GM23248 (cell line): ENCODE measurements at regions not wholly inside any gene's neighbourhood (a gene's known extent, or its start where the extent isn't known, plus 50 kb on each side); places are given as distances from the start of the nearest gene placed in this dataset.

ENCODE experiments used
- DNase-seq: peaks from one replicate; pipeline ENCODE4 v3.0.0-alpha.2; 2015
- H2AFZ ChIP-seq: fragments of 200-600 bp; sonication (generic); 2 replicates; pipeline ENCODE4 v1.6.1; 2016; ENCODE audit warnings: antibody characterized with exemption
- H3F3A ChIP-seq: fragments of 200-600 bp; sonication (generic); 2 replicates; pipeline ENCODE4 v1.6.1; 2016; ENCODE audit warnings: mild to moderate bottlenecking, antibody characterized with exemption, mixed run types; ENCODE audit not compliant: insufficient read depth
- H3K27ac ChIP-seq: fragments of 200-600 bp; sonication (generic); 2 replicates; pipeline ENCODE4 v1.5.1; 2016; ENCODE audit warnings: mild to moderate bottlenecking
- H3K27me3 ChIP-seq: fragments of 200-600 bp; sonication (generic); replicated peaks from 2 replicates; pipeline ENCODE4 v1.6.1; 2016; ENCODE audit warnings: mild to moderate bottlenecking; ENCODE audit not compliant: insufficient read depth
- H3K36me3 ChIP-seq: fragments of 200-600 bp; sonication (generic); 2 replicates; pipeline ENCODE4 v1.6.1; 2016; ENCODE audit warnings: low read depth, mild to moderate bottlenecking
- H3K4me1 ChIP-seq: fragments of 200-600 bp; sonication (generic); 2 replicates; pipeline ENCODE4 v1.6.1; 2016; ENCODE audit warnings: mild to moderate bottlenecking; ENCODE audit not compliant: insufficient read depth
- H3K4me2 ChIP-seq: fragments of 200-600 bp; sonication (generic); one replicate; pipeline ENCODE4 v1.6.1; 2016; ENCODE audit warnings: mild to moderate bottlenecking; ENCODE audit not compliant: unreplicated experiment
- H3K4me3 ChIP-seq: fragments of 200-600 bp; sonication (generic); 2 replicates; pipeline ENCODE4 v1.5.1; 2016; ENCODE audit warnings: mild to moderate bottlenecking
- H3K79me2 ChIP-seq: fragments of 200-600 bp; sonication (generic); 2 replicates; pipeline ENCODE4 v1.6.1; 2016; ENCODE audit warnings: mild to moderate bottlenecking; ENCODE audit not compliant: insufficient read depth
- H3K9ac ChIP-seq: fragments of 200-600 bp; sonication (generic); 2 replicates; pipeline ENCODE4 v1.6.1; 2016; ENCODE audit warnings: mild to moderate bottlenecking
- H3K9me2 ChIP-seq: fragments of 200-600 bp; sonication (generic); 2 replicates; pipeline ENCODE4 v1.6.1; 2016; ENCODE audit warnings: mixed run types, mild to moderate bottlenecking, moderate library complexity; ENCODE audit not compliant: insufficient read depth
- H3K9me3 ChIP-seq: fragments of 200-600 bp; sonication (generic); one replicate; pipeline ENCODE4 v1.6.1; 2017; ENCODE audit warnings: low read depth
- H4K20me1 ChIP-seq: fragments of 200-600 bp; sonication (generic); 2 replicates; pipeline ENCODE4 v1.6.0; 2016; ENCODE audit not compliant: insufficient read depth
- EZH2 ChIP-seq: fragments of 200-600 bp; sonication (generic); IDR thresholded peaks from 2 replicates; pipeline ENCODE4 v1.6.1; 2018; ENCODE audit warnings: antibody characterized with exemption, mild to moderate bottlenecking; ENCODE audit not compliant: insufficient read depth, poor library complexity, severe bottlenecking
- EZH2phosphoT487 ChIP-seq: fragments of 200-600 bp; sonication (generic); IDR thresholded peaks from 2 replicates; pipeline ENCODE4 v1.6.1; 2018; ENCODE audit warnings: antibody characterized with exemption, moderate library complexity, mild to moderate bottlenecking, low read depth; ENCODE audit not compliant: insufficient read depth
- WGBS, 2 experiments: methylation state at CpG; one replicate each; pipeline ENCODE4 v1.1.6; 2015 to 2017; ENCODE audit warnings: low lambda C conversion rate in 2 of 2, low coverage in 1 of 2; ENCODE audit errors: missing lambda C conversion rate in 2 of 2; 5-methylcytosine and 5-hydroxymethylcytosine counted together
- in situ Hi-C: fragments of 300-500 bp; cut with MboI; formaldehyde crosslinking; loops from 2 replicates; pipeline ENCODE4 v1.15.0; 2020

DNA sequence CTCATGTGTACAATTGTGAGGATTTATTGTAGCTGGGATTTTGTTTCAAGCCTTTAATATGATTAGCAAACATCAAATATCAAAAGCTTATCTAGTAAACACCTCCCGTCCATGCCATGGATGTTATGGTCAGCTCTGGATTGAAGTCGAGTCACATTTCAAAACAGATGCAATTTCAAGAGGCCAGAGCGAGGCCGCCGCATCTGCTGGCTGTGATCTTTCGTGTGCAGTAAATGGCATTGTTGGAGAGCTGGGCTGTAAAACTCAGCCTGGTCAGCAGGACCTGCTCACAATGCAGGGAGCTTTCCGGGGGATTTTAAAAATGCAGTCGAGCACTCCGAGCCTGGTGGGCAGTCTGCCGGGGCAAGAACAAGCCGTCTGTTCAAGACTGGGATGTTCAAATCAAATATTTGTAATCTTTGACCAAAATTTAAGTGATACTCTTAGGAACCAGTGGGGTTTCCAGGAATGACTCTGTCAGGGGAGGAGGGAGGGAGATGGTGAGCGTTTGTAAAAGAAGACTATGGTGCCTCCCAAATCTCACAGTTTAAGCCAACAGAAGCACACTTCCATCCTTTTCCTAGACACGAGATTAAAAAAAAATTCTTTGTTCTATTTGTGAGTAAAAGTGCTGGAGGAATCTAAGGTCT lies 97.6 kb downstream of the MYCN start:
- no peaks in the 10 kb centered on the region for H3K36me3 ChIP-seq
- no peak for DNase-seq
- H3K79me2 ChIP-seq: no peaks in the 10 kb centered on the region
- WGBS, 2 experiments: 8 to 9% methylated on average over 13 of the region's 13 CpGs
- H3K4me2 ChIP-seq: no peak overlapping the region
- H4K20me1 ChIP-seq: no peaks in the 10 kb centered on the region
- H3K9ac ChIP-seq: no peak overlapping the region
- H3K4me1 ChIP-seq: no peaks in the 10 kb centered on the region
- no peaks in the 10 kb centered on the region for H3K9me3 ChIP-seq
- H3F3A ChIP-seq: no peaks in the 10 kb centered on the region
- in situ Hi-C loops: no loop called here
- H3K27ac ChIP-seq: no peak overlapping the region
- H2AFZ ChIP-seq: no peak overlapping the region
- H3K27me3 ChIP-seq: no peaks in the 10 kb centered on the region
- no peaks in the 10 kb centered on the region for H3K9me2 ChIP-seq
- H3K4me3 ChIP-seq: no peak overlapping the region
- TF ChIP-seq EZH2: no peak
- no peak for TF ChIP-seq EZH2phosphoT487

- Histone ChIP-seq H3K9me3 (no peaks in the 10 kb centered on the region), H3K36me3 (no peaks in the 10 kb centered on the region), H3K9ac (no peak overlapping the region), H3K4me1 (no peaks in the 10 kb centered on the region), H4K20me1 (no peaks in the 10 kb centered on the region), H3K79me2 (no peaks in the 10 kb centered on the region), H3K4me3 (no peak overlapping the region), H3K27ac (no peak overlapping the region), H2AFZ (no peak overlapping the region), H3K27me3 (no peaks in the 10 kb centered on the region), H3K4me2 (no peak overlapping the region), H3F3A (no peaks in the 10 kb centered on the region), H3K9me2 (no peaks in the 10 kb centered on the region)
- TF ChIP-seq EZH2phosphoT487: no peak
- no peak for TF ChIP-seq EZH2
- in situ Hi-C loops: no loop called here
- DNase-seq: no peak
- 2 to 3% methylated on average over 3 of the region's 3 CpGs for WGBS, 2 experiments
These were observed 96.6 kb downstream of the MYCN start for GRCh38 chr2:16036951-16037350.

- in situ Hi-C loops: no loop called here
- no peaks in the 10 kb centered on the region for H3K9me2 ChIP-seq
- no peaks in the 10 kb centered on the region for H3K27me3 ChIP-seq
- no peak for DNase-seq
- no peak overlapping the region for H3K9ac ChIP-seq
- H3F3A ChIP-seq: no peaks in the 10 kb centered on the region
- H3K4me2 ChIP-seq: no peak overlapping the region
- no peak overlapping the region for H3K27ac ChIP-seq
- H3K9me3 ChIP-seq: no peaks in the 10 kb centered on the region
- no peak overlapping the region for H2AFZ ChIP-seq
- WGBS, 2 experiments: 27 to 28% methylated on average over 11 of the region's 11 CpGs
- no peaks in the 10 kb centered on the region for H3K36me3 ChIP-seq
- TF ChIP-seq EZH2phosphoT487 (no peak), EZH2 (no peak)
- H4K20me1 ChIP-seq: no peaks in the 10 kb centered on the region
- no peaks in the 10 kb centered on the region for H3K4me1 ChIP-seq
- H3K4me3 ChIP-seq: no peak overlapping the region
- no peaks in the 10 kb centered on the region for H3K79me2 ChIP-seq
These were observed 95.7 kb downstream of the MYCN start for GRCh38 chr2:16035747-16036745.

DNA sequence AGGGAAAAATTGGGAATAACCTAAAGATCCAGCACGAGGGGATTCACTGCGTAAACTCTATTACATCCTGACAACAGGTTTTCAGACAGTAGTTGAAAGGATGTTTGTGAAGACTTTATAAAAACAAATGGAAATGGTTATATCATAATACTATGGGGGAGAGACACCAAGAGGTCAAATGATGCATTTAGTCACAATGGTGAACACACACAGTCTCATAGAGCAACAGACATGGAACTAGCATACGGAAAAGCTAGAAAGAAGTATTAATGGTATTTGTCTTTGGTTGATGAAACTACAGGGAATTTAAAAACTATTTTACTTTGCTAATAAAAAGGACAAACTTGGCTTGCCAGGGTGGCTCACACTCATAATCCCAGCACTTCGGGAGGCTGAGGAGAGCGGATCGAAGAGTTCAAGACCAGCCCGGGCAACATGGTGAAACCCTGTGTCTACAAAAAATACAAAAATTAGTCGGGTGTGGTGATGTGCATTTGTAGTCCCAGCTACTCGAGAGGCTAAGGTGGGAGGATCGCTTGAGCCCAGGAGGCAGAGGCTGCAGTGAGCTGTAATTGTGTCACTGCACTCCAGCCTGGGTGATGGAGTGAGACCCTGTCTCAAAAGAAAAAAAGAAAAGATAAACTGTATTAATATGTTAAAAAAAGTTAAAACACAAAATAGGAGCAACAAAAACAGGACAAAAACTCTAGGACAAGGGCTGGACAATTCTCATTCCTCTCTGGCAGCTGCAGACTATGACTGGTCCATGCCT lies 94.8 kb downstream of the MYCN start:
- Histone ChIP-seq H3K4me1 (no peaks in the 10 kb centered on the region), H3K9me2 (no peaks in the 10 kb centered on the region), H3K36me3 (no peaks in the 10 kb centered on the region), H3K27me3 (no peaks in the 10 kb centered on the region), H3K4me2 (no peak overlapping the region), H3K9me3 (no peaks in the 10 kb centered on the region), H3K4me3 (no peak overlapping the region), H2AFZ (no peak overlapping the region), H3F3A (no peaks in the 10 kb centered on the region), H3K9ac (no peak overlapping the region), H4K20me1 (no peaks in the 10 kb centered on the region), H3K79me2 (no peaks in the 10 kb centered on the region), H3K27ac (no peak overlapping the region)
- 32 to 33% methylated on average over 10 of the region's 10 CpGs for WGBS, 2 experiments
- in situ Hi-C loops: no loop called here
- no peak for TF ChIP-seq EZH2
- no peak for TF ChIP-seq EZH2phosphoT487
- no peak for DNase-seq
